HT1080 (cell line): ENCODE measurements at regions not wholly inside any gene's neighbourhood (a gene's known extent, or its start where the extent isn't known, plus 50 kb on each side); places are given as distances from the start of the nearest gene placed in this dataset.
"Not testable (repeated sequence)": the region's sequence is repeated elsewhere in the genome, so short reads cannot be mapped to it uniquely, and the experiment has no call there.

Experiments
- DNase-seq: peaks from one replicate; pipeline ENCODE4 v3.0.0-alpha.2; 2015; ENCODE audit warnings: low read depth

DNA sequence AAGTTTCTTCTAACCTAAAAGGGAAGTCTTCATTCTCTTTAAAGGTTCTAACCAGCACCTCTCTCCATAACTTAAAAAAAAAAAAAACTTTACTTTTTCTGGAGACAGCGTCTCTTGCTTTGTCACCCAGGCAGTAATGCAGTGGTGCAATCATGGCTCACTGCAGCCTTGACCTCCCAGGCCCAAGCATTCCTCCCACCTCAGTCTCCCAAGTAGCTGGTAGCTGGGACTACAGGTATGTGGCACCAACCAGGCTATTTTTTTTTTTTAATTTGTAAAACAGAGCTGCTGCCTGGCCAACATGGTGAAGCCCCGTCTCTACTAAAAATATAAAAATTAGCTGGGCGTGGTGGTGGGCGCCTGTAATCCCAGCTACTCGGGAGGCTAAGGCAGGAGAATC lies 787.4 kb upstream of the ACO1 start:
- DNase-seq = not testable (repeated sequence)

DNA sequence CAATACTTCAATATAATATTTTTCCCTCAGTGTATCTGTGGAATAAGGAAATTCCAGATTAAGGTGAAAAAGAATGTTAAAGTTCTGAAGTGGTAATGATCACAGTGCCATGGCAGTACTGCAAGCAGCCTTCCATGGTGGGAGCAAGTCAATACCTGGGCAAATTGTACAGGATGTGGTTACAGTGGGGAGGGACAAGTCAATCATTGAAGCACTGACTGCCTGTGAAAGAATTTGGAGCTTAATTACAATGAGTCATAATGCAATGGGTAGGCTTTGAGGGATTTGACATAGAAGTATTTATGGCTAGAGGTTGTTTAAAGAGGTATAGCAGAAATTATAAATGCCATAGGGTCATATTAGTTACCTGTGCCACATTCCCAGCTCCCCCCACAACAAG lies 786.5 kb upstream of the ACO1 start:
- peak; percentile 92 for DNase-seq

DNA sequence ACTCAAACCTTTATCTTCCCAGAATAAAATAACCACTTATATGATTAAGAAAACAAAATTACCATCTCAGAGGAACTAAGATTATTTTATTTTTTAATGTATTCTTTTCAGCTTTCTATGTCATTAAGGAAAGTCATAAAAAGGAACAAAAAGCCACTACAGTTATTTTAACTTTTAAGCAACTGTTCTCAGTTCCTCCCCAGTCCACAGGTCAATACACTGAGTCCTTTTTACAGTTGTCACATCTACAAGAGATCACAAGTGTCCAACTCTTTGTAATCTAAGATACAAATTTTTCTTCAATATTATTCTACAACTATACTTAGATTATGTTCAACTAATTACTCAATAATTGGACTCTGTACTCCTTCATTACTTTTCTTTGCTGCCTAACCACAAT lies 782.8 kb upstream of the ACO1 start:
- no peak for DNase-seq

DNA sequence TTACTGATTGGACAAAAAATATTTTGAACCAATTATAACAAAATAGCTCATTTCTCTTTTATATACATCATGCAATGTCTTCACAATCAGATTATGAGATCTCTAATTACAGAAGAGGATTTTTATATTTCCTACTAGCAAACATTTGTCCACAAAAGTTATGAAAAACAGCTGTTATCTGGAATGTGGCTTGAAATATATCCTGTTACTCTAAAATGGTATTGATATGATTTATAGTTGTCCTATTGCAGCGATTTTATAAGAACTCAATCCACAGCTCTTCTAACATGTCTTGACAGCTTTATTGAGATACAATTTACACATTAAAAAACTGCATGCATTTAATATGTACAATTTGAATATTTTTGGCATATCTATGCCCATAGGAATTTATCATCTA lies 779.9 kb upstream of the ACO1 start:
- no peak for DNase-seq

DNA sequence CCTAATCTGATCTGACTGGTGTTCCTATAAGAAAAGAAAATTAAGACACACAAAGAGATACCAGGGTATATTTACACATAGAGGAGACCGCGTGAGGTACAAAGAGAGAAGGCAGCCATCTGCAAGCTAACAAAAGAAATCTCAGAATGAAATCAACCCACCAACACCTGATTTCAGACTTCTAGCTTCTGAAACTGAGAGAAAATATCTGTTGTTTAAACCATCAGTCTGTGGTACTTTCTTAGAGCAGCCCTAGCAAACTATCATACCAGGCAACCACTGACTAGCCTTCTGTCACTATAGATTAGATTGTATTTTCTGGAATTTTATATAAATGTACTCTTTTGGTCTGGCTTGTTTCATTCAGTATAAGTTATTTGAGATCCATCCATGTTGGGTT lies 779.3 kb upstream of the ACO1 start:
- no peak for DNase-seq

DNA sequence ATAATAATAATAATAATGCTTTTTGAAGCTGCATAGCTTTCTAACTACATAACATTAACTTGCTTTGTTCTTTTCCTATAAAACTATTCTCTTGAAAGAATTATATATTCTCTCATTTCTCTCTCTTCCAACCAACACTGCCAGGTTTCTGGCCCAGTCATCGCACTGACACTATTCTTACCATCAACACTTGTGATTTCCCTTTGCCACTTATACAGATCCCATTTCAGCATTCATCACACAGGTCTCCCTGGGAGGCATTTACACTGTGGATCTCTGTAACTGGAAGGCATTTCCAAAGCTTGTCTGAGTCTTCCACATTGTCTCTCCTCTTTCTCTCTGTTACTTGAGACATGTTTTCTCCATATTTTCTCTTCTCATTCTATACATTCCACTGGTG lies 777.8 kb upstream of the ACO1 start:
- no peak for DNase-seq

DNA sequence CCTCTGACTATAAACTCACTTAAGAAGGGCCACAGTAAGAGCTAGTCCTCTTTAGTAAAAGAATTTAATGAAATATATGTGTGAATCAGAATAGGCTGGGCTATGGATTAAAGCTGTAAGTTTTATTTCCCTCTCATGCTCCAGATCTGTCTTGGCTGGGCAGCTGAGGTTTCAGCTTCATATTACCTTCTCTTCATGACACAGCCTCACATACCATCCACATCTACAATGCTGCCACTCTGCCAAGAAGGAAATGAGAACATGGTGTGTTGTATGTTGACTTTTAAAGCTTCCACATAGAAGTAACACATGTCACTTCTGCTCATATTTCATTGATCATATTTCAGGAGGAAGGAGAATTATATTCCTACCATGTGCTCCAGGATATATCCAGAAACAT lies 776.0 kb upstream of the ACO1 start:
- DNase-seq = peak; percentile 63

DNA sequence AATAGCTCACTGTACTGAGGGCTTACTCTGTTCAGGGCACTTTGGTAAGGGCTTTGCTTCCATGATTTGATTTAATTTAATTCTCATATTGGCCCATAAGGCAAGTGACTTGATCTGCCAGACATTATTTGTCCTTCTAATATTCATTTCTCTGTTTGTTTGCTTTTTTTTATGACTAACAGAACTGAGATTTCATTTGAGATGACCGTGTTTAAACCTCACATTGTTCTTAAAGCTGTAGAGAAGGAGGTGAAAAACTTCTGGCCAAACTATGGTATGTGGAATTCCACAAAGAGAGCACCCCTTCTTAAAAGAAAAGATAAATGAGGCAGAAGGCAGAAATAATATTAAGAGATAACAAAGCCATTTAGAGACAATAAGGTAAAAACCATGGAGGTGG lies 775.6 kb upstream of the ACO1 start:
- DNase-seq = no peak

DNA sequence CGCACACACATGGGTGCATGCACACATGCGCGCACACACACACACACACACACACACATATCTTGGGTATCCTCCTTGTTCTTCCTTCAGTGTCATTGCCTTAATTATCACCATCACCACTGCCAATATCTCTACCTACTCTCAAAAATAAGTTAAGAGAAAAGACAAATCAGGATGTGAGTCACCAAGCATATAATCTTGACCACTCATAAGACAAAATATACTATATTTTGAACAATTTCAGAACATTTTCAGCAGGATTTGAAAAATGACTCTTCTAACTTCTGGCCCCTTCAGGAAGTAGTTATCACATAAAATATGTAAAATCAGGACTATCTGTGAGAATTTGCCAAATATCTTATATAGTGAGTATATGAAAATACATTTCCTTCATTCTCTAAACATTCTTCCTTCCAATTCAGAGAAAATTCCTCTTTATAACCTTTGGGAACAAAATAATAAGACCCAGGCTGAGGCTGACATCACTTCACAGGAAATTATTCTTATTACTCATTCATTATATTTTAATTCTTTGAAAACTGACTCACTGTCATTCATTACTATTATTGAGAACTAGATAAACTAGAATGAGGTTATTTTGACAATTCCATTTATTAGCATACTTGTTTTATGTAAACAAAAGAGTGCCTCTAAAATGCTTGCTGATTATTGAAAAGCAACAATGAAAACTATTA lies 772.0 kb upstream of the ACO1 start:
- peak; percentile 41 for DNase-seq

DNA sequence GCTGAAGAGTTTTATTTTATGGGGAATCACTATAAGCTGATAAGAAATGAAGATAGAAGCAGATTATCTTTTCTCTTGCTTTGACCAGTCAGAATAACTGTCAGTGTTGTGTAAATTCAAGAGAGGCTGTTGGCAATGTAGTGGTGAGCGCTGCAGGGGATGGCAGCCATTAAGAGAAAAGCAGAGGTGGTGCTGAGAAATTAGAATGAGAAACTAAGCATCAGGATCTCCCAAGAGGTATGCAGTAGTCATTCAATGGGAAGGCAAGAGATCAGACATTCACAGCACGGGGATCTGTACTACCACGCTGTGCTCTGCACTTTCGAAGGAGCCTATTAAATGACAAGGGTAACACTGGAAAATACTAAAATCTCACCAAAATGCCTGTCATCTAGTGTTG lies 768.5 kb upstream of the ACO1 start:
- no peak for DNase-seq

DNA sequence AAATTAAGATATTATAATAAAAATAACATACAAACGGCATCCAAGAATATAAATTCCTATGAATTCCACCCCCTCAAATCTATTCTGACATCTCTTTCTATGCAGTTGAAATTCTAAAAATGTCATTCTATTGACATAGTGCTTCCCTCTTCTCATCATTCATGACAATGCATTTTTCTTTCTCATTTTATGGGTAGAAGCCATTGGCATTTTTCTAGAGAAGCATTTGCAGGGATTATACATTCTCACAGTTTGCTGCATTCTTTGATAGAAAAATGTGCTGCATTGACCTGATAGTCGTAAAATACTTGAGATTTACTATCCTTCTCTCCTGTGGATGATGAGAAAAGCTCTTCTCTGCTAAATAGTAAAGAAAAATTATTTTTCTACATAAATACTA lies 760.9 kb upstream of the ACO1 start:
- DNase-seq = no peak

DNA sequence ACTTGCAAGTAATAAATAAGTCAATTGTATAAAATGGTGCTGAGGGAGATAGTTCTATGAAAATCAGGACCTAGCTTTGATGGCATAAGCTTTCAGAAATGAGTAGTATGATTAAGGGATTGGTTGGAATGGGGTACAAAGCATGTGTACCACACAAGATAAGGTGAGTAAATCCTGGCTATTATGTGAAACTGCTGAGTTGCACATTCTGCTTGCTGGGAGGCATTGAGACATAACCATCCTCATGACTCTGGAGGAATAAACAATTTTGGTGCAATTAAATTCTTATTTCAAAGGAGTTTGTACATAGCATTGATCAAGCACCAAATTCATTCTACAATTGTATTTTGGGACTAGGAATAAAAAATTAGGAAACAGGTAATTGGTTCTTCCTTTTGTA lies 755.2 kb upstream of the ACO1 start:
- no peak for DNase-seq

DNA sequence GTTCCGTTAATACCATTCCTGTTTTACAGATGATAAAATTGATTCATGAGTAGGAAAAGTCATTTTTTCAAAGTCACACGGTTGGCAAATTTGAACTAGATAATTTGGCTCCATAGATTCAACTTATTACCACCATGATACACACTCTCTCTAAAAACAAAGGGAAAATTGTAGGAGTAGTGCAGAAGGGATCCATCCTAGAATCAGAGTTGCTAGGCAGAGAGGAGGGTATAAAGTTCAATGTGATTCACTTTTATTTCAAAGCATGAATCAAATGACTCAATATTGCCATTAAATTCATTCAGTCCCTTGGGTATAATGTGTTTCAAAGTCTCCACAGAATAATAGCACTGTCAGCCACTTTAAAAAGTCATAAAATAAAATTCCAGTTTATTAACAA lies 747.2 kb upstream of the ACO1 start:
- no peak for DNase-seq

DNA sequence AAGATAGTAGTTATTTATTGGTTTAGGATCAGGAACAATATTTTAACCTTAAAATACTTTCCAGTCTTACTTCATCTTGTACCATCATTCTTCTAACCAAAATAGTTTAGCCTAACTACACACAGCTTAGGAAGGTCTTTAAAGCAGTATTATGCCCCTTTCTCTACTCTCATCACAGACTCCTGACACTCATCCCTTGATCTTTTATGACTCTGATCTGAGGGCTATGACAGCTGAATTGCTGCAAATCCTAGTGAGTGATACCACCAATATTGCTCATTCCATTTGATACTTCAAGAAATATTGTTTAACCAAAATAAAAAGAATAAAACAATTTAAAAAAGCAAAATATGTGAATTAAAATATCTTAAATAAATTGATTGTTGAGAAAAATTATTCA lies 746.6 kb upstream of the ACO1 start:
- DNase-seq = no peak

DNA sequence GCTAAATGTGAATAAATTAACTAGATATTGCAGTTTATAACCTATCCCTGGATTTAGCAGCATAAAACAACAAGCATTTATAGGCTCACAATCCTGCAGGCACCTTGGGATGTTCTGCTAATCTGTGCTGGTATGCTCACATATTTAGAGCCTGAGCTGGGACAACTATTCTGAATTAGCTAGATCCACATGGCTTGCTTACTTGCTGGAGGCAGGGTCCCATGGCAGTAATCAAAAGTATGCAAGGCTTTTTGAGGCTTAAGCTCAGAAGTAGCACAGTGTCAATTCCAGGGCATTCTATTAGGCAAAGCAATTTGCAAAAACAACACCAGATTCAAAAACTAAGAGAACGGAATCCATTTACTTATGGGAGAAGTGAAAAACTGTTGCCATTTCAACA lies 745.0 kb upstream of the ACO1 start:
- no peak for DNase-seq

DNA sequence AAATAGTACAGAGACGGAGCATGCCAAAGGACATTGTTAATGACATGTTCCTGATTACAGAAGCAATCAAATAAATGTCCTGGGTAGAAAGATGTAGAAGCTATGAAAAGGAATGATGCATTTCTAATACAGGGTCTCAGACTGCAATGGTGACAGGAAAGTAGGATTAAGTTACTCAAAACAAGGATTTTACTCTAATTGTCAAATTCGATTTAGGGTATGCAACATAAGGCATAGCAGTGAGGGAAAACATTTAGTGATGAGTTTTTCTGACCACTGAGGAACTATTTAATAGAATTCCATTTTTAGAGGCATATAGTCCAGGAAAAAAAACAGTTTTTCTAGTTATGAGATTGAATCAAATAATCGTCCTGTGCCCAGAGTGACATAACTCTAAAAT lies 715.1 kb upstream of the ACO1 start:
- no peak for DNase-seq

DNA sequence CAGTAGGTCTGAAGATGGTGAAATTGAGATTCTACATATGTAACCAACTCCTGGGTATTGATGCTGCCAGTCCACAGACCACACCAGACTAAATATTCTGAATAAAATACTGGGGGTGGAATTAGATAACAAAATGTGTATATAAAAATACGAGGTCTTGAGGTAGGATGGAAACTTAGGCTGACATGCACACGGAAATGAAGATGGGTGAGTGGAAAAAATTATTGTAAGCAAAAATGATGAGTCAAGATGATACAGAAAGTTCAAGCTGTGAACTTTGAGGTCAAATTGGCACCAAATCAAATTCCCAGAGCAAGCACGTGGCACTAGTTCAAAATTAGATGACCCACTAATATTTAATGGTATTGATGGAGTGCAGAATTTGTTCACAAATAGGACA lies 713.4 kb upstream of the ACO1 start:
- no peak for DNase-seq

DNA sequence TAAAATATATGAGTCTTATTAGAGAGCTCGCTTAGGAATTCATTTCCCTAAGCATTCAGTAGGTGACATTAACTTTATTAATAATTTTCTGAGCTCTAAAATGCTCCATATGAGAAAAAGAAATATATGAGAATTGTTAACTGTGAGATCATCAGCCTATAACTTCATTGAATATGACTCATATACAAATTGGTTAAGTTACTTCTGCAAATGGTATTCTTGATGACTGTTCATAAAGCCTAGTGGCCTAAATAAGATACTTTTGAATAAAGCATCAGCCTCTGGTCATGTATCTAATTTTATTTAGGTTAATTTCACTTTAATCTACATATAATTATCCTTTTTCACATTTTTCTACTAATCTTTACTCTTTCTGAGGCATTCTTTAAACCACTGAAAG lies 710.2 kb upstream of the ACO1 start:
- peak; percentile 5 for DNase-seq

DNA sequence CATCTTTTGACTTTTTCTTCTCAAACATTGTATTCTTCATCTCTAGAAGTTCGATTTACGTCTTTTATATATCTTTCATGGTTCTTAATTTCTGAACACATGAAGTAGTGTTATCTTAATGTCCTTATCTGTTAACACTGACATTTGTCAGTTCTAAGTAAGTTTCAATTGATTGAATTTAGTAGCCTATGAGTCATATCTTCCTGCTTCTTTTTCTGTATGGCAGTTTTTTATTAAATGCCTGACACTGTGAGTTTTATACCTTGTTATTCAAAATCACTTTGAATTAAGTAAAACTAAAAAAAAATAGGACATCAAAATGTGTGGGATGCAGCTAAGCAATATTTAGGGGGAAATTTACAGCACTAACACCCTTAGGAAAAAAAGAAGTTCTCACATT lies 707.0 kb upstream of the ACO1 start:
- no peak for DNase-seq

DNA sequence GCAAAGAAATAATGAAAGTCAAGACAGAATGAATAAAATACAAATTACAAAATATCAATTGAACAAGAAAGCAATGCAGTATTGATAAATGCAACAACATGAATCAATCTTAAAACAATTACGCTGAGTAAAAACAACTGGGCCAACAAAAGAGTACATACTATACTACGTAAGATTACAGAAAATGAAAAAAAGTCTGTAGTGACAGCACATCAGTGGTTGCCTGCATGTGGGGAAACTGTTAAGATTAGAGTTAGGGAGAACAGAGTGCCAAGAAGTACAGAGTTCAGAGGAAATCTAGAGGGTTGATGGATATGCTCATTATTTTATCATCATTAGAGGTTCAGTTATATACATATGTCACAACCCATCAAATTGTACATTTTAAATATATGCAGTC lies 706.6 kb upstream of the ACO1 start:
- DNase-seq = no peak

DNA sequence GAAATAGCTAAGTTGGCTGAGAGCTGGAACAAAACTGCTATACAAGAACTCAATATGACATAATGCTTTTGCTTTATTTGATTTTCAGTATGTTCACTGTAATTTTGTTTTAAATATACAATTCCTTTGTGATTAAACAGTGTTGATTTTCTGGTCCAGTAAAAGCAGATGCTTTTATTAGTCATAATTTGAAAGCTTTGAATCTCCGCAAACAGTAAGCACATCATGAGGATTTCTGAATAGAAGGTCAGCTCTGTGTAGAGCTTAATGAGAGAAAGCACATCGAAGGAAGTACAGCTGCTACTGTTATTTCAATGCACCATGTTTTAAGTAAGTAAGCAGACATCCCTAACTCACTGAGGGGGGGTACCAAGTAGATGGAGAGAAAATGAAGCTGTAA lies 701.3 kb upstream of the ACO1 start:
- DNase-seq = no peak

DNA sequence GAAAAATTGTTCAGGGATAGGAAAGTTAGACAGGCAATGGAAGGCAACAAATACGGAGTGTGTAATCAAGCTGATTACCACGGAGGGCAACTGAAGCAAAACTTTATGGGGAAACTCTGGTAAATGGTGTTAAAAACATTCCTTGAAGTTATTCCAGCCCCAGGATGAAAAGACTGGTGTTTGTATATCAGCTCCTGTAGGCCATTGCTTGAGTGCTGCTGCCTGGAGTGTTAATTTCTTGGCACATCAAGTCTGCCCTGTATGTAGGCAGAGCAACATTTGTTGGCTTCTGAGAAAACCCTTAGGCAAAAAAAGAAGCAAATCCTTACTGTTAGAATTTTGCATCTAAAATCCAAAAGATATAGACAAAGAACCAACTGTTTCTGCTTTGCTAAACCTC lies 686.5 kb upstream of the ACO1 start:
- DNase-seq = no peak

DNA sequence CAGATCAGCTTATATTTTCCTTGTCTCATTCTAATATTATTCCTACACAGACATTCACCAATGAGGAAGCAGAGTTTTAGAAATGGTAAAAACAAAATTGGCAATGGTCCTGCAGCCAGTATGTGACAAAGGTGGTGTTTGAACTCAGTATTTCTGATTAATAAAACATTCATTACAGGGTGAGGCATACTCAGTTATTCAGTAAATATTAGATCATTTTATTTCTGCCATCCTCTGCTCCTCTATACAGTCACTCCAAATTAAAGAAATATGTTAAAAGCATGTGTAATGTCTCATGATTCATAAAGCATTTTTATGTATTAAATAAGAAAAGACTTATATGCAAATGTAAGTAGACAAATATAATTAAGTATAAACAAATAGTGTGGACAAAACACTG lies 684.6 kb upstream of the ACO1 start:
- no peak for DNase-seq
